ENCODE measurements at regions not wholly inside any gene's neighbourhood (a gene's known extent, or its start where the extent isn't known, plus 50 kb on each side); places are given as distances from the start of the nearest gene placed in this dataset.
"Not testable (repeated sequence)": the region's sequence is repeated elsewhere in the genome, so short reads cannot be mapped to it uniquely, and the experiment has no call there.

- no peak for DNase-seq
Measured at GRCh38 chr10:29820890-29821461, 186.2 kb upstream of the SVIL start.

- DNase-seq: no peak
Measured at GRCh38 chr10:29816801-29817558, 182.2 kb upstream of the SVIL start.

GRCh38 chr10:29815572-29815971 is 180.8 kb upstream of the SVIL start:
- no peak for DNase-seq

- DNase-seq: no peak
Measured at GRCh38 chr10:29811751-29812427, 177.1 kb upstream of the SVIL start.

- no peak for DNase-seq
Measured at GRCh38 chr10:29810816-29811215, 176.0 kb upstream of the SVIL start.

- DNase-seq: not testable (repeated sequence)
Measured at GRCh38 chr10:29810231-29810630, 175.5 kb upstream of the SVIL start.

- DNase-seq: no peak
Measured at GRCh38 chr10:29809383-29809782, 174.6 kb upstream of the SVIL start.

- DNase-seq: no peak
Measured at GRCh38 chr10:29807163-29807806, 172.5 kb upstream of the SVIL start.

GRCh38 chr10:29806350-29806788 is 171.6 kb upstream of the SVIL start:
- DNase-seq: no peak

GRCh38 chr10:29805134-29805723 is 170.5 kb upstream of the SVIL start:
- no peak for DNase-seq

GRCh38 chr10:29804025-29804852 is 169.5 kb upstream of the SVIL start:
- DNase-seq: no peak

- DNase-seq: no peak
Measured at GRCh38 chr10:29802171-29802570, 167.4 kb upstream of the SVIL start.

GRCh38 chr10:29798921-29799690 is 164.3 kb upstream of the SVIL start:
- DNase-seq: no peak

GRCh38 chr10:29797616-29798015 is 162.8 kb upstream of the SVIL start:
- DNase-seq: no peak

- DNase-seq: no peak
Measured at GRCh38 chr10:29795850-29796249, 161.1 kb upstream of the SVIL start.

- no peak for DNase-seq
Measured at GRCh38 chr10:29794776-29795611, 160.2 kb upstream of the SVIL start.

GRCh38 chr10:29791773-29792172 is 157.0 kb upstream of the SVIL start:
- DNase-seq: no peak

- DNase-seq: no peak
Measured at GRCh38 chr10:29790207-29790606, 155.4 kb upstream of the SVIL start.

- DNase-seq: no peak
Measured at GRCh38 chr10:29788113-29788512, 153.3 kb upstream of the SVIL start.

- DNase-seq: no peak
Measured at GRCh38 chr10:29785701-29786100, 150.9 kb upstream of the SVIL start.

All from NCI-H1436 treated with DMSO at 0.1 percent for 48 hours (cell line).